ENCODE measurements at regions not wholly inside any gene's neighbourhood (a gene's known extent, or its start where the extent isn't known, plus 50 kb on each side); places are given as distances from the start of the nearest gene placed in this dataset.

- TF ChIP-seq CTCF (IDR thresholded peaks at IDR 0.05; ENCODE audit: low read depth, low read length), result no peak
- no peak for TF ChIP-seq EZH2phosphoT487 (IDR thresholded peaks at IDR 0.05; ENCODE audit: low read depth)
Observed at GRCh38 chr4:147309434-147309833, 171.5 kb upstream of the EDNRA start.
